Renal pelvis (tissue), 1 donor: ENCODE measurements at regions not wholly inside any gene's neighbourhood (a gene's known extent, or its start where the extent isn't known, plus 50 kb on each side); places are given as distances from the start of the nearest gene placed in this dataset.

Experiments
- DNase-seq: peaks from one replicate; pipeline ENCODE4 v3.0.0-alpha.2; 2013

GRCh38 chr20:10724449-10725173 lies 50.8 kb upstream of the JAG1 start:
- no peak for DNase-seq

GRCh38 chr20:10728873-10729670 lies 55.3 kb upstream of the JAG1 start:
- no peak for DNase-seq

GRCh38 chr20:10729785-10730184 lies 56.0 kb upstream of the JAG1 start:
- DNase-seq, result no peak

GRCh38 chr20:10730629-10731183 lies 56.9 kb upstream of the JAG1 start:
- no peak for DNase-seq

GRCh38 chr20:10731190-10731965 lies 57.6 kb upstream of the JAG1 start:
- no peak for DNase-seq

GRCh38 chr20:10733122-10733521 lies 59.3 kb upstream of the JAG1 start:
- DNase-seq, result no peak

GRCh38 chr20:10735195-10735949 lies 61.6 kb upstream of the JAG1 start:
- no peak for DNase-seq

- no peak for DNase-seq
Measured at GRCh38 chr20:10739134-10739533, 65.3 kb upstream of the JAG1 start.

- DNase-seq, result no peak
Measured at GRCh38 chr20:10739566-10739965, 65.8 kb upstream of the JAG1 start.

GRCh38 chr20:10741060-10741459 lies 67.3 kb upstream of the JAG1 start:
- no peak for DNase-seq

- no peak for DNase-seq
Measured at GRCh38 chr20:10745790-10746189, 72.0 kb upstream of the JAG1 start.

GRCh38 chr20:10747019-10747418 lies 73.2 kb upstream of the JAG1 start:
- peak; percentile 57 for DNase-seq

GRCh38 chr20:10749084-10749483 lies 75.3 kb upstream of the JAG1 start:
- no peak for DNase-seq

- no peak for DNase-seq
Measured at GRCh38 chr20:10752206-10752605, 78.4 kb upstream of the JAG1 start.

GRCh38 chr20:10754824-10755223 lies 81.0 kb upstream of the JAG1 start:
- DNase-seq, result no peak

- DNase-seq, result no peak
Measured at GRCh38 chr20:10758446-10758845, 84.6 kb upstream of the JAG1 start.

- DNase-seq, result no peak
Measured at GRCh38 chr20:10761232-10761631, 87.4 kb upstream of the JAG1 start.

- DNase-seq, result no peak
Measured at GRCh38 chr20:10761786-10762185, 88.0 kb upstream of the JAG1 start.

GRCh38 chr20:10762216-10762615 lies 88.4 kb upstream of the JAG1 start:
- no peak for DNase-seq

- no peak for DNase-seq
Measured at GRCh38 chr20:10763112-10763511, 89.3 kb upstream of the JAG1 start.

GRCh38 chr20:10769700-10770099 lies 95.9 kb upstream of the JAG1 start:
- DNase-seq, result no peak

- no peak for DNase-seq
Measured at GRCh38 chr20:10770753-10771152, 97.0 kb upstream of the JAG1 start.
